NCI-H524 (cell line): ENCODE measurements at regions not wholly inside any gene's neighbourhood (a gene's known extent, or its start where the extent isn't known, plus 50 kb on each side); places are given as distances from the start of the nearest gene placed in this dataset.

Experiments
- DNase-seq, 2 experiments: peaks; one replicate each; lab custom pipeline; 2025; lab: John Stamatoyannopoulos, UW

DNA sequence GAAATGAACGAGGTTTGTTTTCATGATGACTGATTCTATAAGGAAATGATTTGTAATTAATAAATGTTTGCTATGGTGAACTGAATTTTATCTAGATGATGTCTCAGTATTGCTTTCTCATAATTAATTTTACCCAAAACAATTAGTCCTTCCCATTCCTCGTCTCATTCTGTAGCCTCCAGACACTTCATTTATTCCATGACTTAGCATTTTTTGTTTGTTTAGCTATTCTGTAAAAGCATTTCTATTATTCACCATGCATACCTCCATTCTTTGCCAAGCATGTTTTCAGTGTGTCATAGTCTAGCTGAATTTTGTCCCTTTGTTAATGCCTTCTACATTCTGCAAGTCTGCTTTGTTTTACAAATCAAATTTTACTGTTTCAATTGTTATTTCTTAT, 137.4 kb upstream of the RPL10L start:
- no peak for DNase-seq

DNA sequence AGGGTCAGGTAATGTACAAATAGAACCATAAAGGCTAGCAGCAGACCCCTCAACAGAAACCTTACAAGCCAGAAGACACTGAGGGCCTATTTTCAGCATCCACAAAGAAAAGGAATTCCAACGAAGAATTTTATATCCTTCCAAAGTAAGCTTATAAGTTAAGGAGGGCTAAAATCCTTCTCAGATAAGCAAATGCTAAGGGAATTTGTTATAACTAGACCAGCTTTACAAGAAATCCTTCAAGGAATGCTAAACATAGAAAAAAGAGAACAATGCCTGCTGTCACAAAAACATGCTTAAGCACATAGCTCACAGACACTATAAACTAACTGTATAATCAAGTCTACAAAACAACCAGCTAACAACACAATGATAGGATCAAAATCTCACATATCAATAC, 130.7 kb upstream of the RPL10L start:
- no peak for DNase-seq

DNA sequence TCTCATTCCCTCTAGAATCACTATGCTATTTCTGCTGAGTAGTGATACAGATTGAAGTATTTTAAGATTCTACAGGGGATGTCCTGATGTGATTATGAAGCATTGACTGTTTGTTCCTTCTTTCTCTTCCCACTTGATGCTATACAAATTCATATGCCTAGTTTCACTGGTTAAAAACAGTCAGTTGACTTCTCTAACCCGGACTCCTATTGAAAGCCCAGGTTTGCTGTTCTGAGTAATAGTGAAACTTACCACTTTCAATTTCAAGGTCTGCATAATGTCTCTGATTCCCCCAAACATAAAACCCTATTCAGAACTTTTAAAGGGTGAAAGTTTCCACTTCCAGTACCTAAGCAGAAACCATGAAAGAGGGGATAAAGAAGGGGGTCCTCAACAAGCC, 117.7 kb upstream of the RPL10L start:
- no peak for DNase-seq

DNA sequence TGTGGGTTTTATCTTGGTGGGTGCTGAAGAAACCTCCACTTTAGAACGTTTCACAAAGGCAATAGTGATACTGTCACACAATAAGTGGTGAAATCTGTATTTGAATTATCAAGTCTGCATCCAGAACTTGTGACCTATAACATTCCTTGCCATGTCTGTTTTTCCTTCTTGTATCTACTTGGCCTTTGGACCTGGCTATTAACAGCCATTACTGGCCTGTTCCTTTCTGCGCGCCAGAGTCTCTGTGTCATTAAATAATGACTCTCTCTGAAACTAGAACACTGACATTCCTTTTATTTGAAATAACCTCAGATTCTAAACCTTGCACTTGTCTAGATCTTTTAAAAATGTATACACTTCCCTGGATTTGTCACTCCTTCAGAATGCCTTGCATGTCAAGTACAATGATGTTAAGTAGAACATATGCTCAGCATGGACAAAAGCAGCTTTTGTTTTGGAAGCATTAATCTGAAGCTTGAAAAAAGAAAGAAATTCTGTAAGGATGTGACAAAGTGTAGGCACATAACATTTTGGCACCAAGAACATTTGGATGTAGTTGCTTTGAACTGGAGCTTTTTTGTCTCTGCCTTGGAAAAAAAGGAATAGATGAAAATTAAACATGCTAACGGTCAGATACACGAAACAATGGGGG, 95.5 kb upstream of the RPL10L start:
- DNase-seq, result peak in 1 of 2 experiments; percentile 24

DNA sequence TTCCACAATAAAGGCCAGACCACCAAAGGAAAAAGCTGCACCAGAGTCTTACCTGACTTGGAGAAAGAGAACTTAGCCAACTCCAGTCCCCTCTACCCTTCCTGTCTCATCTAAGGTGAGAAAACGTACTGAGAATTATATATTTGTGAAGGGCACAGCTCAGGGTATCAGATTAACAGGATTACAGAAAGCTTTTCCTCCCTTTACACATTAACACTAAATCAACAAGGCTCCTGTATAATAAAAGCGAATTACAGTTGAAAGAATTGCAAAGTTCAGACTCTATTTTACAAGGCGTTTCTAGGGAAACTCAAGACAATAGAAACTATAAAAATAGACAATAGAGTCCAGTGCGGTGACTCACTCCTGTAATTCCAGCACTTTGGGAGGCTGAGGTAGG, 82.7 kb upstream of the RPL10L start:
- no peak for DNase-seq

DNA sequence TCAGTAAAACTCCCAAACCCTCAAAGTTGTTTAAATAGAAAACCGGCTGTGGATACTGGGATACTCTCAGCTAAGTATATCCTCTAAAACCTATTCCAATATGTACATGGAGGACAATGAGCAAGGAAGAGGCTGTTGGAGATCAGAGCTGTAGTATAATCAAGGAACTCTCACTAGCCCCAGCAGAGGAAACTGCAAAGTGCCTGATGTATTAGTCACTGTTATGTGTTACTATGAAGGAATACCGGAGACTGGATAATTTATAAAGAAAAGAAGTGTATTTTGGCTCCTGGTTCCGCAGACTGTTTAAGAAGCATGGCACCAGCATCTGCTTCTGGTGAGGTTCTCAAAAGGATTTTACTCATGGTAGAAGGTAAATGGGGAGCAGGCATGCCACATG, 65.6 kb upstream of the RPL10L start:
- DNase-seq, result no peak
